Activated T-cell treated with anti-CD3 and anti-CD28 coated beads, Interleukin-2, amount 50 U/mL, for 72 hours (primary cell): ENCODE measurements at regions not wholly inside any gene's neighbourhood (a gene's known extent, or its start where the extent isn't known, plus 50 kb on each side); places are given as distances from the start of the nearest gene placed in this dataset.
"Not testable (repeated sequence)": the region's sequence is repeated elsewhere in the genome, so short reads cannot be mapped to it uniquely, and the experiment has no call there.

Experiments
- ATAC-seq, 2 donors: fragments of 150-1000 bp; cut with Tn5 transposase; replicated peaks in 1 of 2; 2 replicates each; pipeline ENCODE4 v1.10.0; 2021; ENCODE audit warnings: moderate library complexity in 2 of 2, mild to moderate bottlenecking in 1 of 2
- DNase-seq, 2 donors: peaks; one replicate each; pipeline ENCODE4 v3.0.0; 2021 to 2022; ENCODE audit warnings: mixed read lengths in 1 of 2
- H3K27ac Mint-ChIP-seq: one replicate; pipeline ENCODE4 v1.8.0; 2022; ENCODE audit warnings: mild to moderate bottlenecking, moderate library complexity, mixed read lengths
- H3K27me3 Mint-ChIP-seq: one replicate; pipeline ENCODE4 v1.8.0; 2022; ENCODE audit warnings: low read depth, mixed read lengths
- H3K36me3 Mint-ChIP-seq, 2 donors: one replicate each; pipeline ENCODE4 v1.8.0; 2022; ENCODE audit warnings: mixed read lengths in 2 of 2, mild to moderate bottlenecking in 1 of 2; ENCODE audit not compliant: insufficient read depth in 2 of 2
- H3K4me1 Mint-ChIP-seq: one replicate; pipeline ENCODE4 v1.8.0; 2022; ENCODE audit warnings: low read depth, mixed read lengths
- H3K4me3 Mint-ChIP-seq, 2 donors: one replicate each; pipeline ENCODE4 v1.8.0; 2022; ENCODE audit warnings: mild to moderate bottlenecking in 2 of 2, mixed read lengths in 2 of 2, moderate library complexity in 2 of 2
- H3K9me3 Mint-ChIP-seq, 2 donors: one replicate each; pipeline ENCODE4 v1.8.0; 2022; ENCODE audit warnings: mixed read lengths in 2 of 2

- no peak overlapping the region for H3K4me3 Mint-ChIP-seq
- no peaks in the 10 kb centered on the region for H3K4me1 Mint-ChIP-seq
- H3K9me3 Mint-ChIP-seq, result no peaks in the 10 kb centered on the region
- no peak for ATAC-seq
- H3K27me3 Mint-ChIP-seq, result no peaks in the 10 kb centered on the region
- DNase-seq, result no peak
- no peak overlapping the region for H3K27ac Mint-ChIP-seq
- H3K36me3 Mint-ChIP-seq, result no peaks in the 10 kb centered on the region
Measured at GRCh38 chr7:113207931-113208330, 89.6 kb upstream of the SMIM30 start.

- Mint-ChIP-seq H3K27ac (no peak overlapping the region), H3K36me3 (no peaks in the 10 kb centered on the region), H3K4me1 (no peaks in the 10 kb centered on the region), H3K4me3 (no peak overlapping the region), H3K27me3 (no peaks in the 10 kb centered on the region), H3K9me3 (no peaks in the 10 kb centered on the region)
- ATAC-seq, result no peak
- no peak for DNase-seq
Measured at GRCh38 chr7:113207441-113207840, 89.1 kb upstream of the SMIM30 start.

- Mint-ChIP-seq H3K9me3 (no peaks in the 10 kb centered on the region), H3K4me1 (no peaks in the 10 kb centered on the region), H3K4me3 (no peak overlapping the region), H3K27me3 (peaks cover 7% of the 10 kb centered on the region), H3K27ac (no peak overlapping the region), H3K36me3 (no peaks in the 10 kb centered on the region)
- DNase-seq (no peak), ATAC-seq (no peak)
Measured at GRCh38 chr7:113204415-113204814, 86.1 kb upstream of the SMIM30 start.

GRCh38 chr7:113202284-113202683 lies 83.9 kb upstream of the SMIM30 start:
- ATAC-seq, result no peak
- no peak overlapping the region for H3K4me3 Mint-ChIP-seq
- DNase-seq, result no peak
- H3K9me3 Mint-ChIP-seq, result no peaks in the 10 kb centered on the region
- H3K27me3 Mint-ChIP-seq, result peaks cover 7% of the 10 kb centered on the region
- no peaks in the 10 kb centered on the region for H3K36me3 Mint-ChIP-seq
- H3K4me1 Mint-ChIP-seq, result no peaks in the 10 kb centered on the region
- H3K27ac Mint-ChIP-seq, result no peak overlapping the region

GRCh38 chr7:113200281-113200680 lies 81.9 kb upstream of the SMIM30 start:
- Mint-ChIP-seq H3K36me3 (no peaks in the 10 kb centered on the region), H3K4me3 (no peak overlapping the region), H3K9me3 (no peaks in the 10 kb centered on the region), H3K27me3 (peaks cover 7% of the 10 kb centered on the region), H3K4me1 (no peaks in the 10 kb centered on the region), H3K27ac (no peak overlapping the region)
- DNase-seq (no peak), ATAC-seq (no peak)

GRCh38 chr7:113199841-113200240 lies 81.5 kb upstream of the SMIM30 start:
- DNase-seq (no peak), ATAC-seq (no peak)
- Mint-ChIP-seq H3K9me3 (no peaks in the 10 kb centered on the region), H3K27ac (no peak overlapping the region), H3K27me3 (peaks cover 7% of the 10 kb centered on the region), H3K4me1 (no peaks in the 10 kb centered on the region), H3K36me3 (no peaks in the 10 kb centered on the region), H3K4me3 (no peak overlapping the region)

- Mint-ChIP-seq H3K27me3 (peaks cover 7% of the 10 kb centered on the region), H3K36me3 (no peaks in the 10 kb centered on the region), H3K27ac (no peak overlapping the region), H3K9me3 (no peaks in the 10 kb centered on the region), H3K4me3 (no peak overlapping the region), H3K4me1 (no peaks in the 10 kb centered on the region)
- DNase-seq, result no peak
- no peak for ATAC-seq
Measured at GRCh38 chr7:113199136-113199535, 80.8 kb upstream of the SMIM30 start.

GRCh38 chr7:113198226-113198625 lies 79.9 kb upstream of the SMIM30 start:
- Mint-ChIP-seq H3K4me1 (no peaks in the 10 kb centered on the region), H3K27me3 (peaks cover 7% of the 10 kb centered on the region), H3K9me3 (no peaks in the 10 kb centered on the region), H3K4me3 (no peak overlapping the region), H3K36me3 (no peaks in the 10 kb centered on the region), H3K27ac (no peak overlapping the region)
- ATAC-seq (no peak), DNase-seq (no peak)

GRCh38 chr7:113197274-113197673 lies 78.9 kb upstream of the SMIM30 start:
- no peak overlapping the region for H3K27ac Mint-ChIP-seq
- ATAC-seq, result no peak
- DNase-seq, result no peak
- no peak overlapping the region for H3K4me3 Mint-ChIP-seq
- no peaks in the 10 kb centered on the region for H3K4me1 Mint-ChIP-seq
- H3K36me3 Mint-ChIP-seq, result no peaks in the 10 kb centered on the region
- H3K9me3 Mint-ChIP-seq, result no peaks in the 10 kb centered on the region
- peaks cover 7% of the 10 kb centered on the region for H3K27me3 Mint-ChIP-seq

GRCh38 chr7:113188396-113188795 lies 70.0 kb upstream of the SMIM30 start:
- DNase-seq (no peak), ATAC-seq (no peak)
- H3K27me3 Mint-ChIP-seq, result peaks cover 7% of the 10 kb centered on the region
- H3K4me1 Mint-ChIP-seq, result no peaks in the 10 kb centered on the region
- H3K36me3 Mint-ChIP-seq, result no peaks in the 10 kb centered on the region
- no peaks in the 10 kb centered on the region for H3K9me3 Mint-ChIP-seq
- no peak overlapping the region for H3K27ac Mint-ChIP-seq
- no peak overlapping the region for H3K4me3 Mint-ChIP-seq

GRCh38 chr7:113179313-113179712 lies 61.0 kb upstream of the SMIM30 start:
- ATAC-seq (no peak), DNase-seq (no peak)
- Mint-ChIP-seq H3K9me3 (no peaks in the 10 kb centered on the region), H3K36me3 (no peaks in the 10 kb centered on the region), H3K27me3 (peaks cover 6% of the 10 kb centered on the region), H3K27ac (no peak overlapping the region), H3K4me3 (no peak overlapping the region), H3K4me1 (no peaks in the 10 kb centered on the region)

GRCh38 chr7:113176836-113177235 lies 58.5 kb upstream of the SMIM30 start:
- Mint-ChIP-seq H3K27me3 (peaks cover 6% of the 10 kb centered on the region), H3K4me3 (no peak overlapping the region), H3K9me3 (no peaks in the 10 kb centered on the region), H3K27ac (no peak overlapping the region), H3K4me1 (no peaks in the 10 kb centered on the region), H3K36me3 (no peaks in the 10 kb centered on the region)
- ATAC-seq, result no peak
- DNase-seq, result no peak

GRCh38 chr7:113176180-113176579 lies 57.8 kb upstream of the SMIM30 start:
- ATAC-seq, H3K4me1 Mint-ChIP-seq, H3K9me3 Mint-ChIP-seq, H3K36me3 Mint-ChIP-seq, H3K27me3 Mint-ChIP-seq, H3K27ac Mint-ChIP-seq, H3K4me3 Mint-ChIP-seq, DNase-seq: not testable (repeated sequence)

GRCh38 chr7:113175525-113176104 lies 57.3 kb upstream of the SMIM30 start:
- DNase-seq (no peak), ATAC-seq (no peak)
- H3K36me3 Mint-ChIP-seq, result no peaks in the 10 kb centered on the region
- H3K9me3 Mint-ChIP-seq, result no peaks in the 10 kb centered on the region
- H3K27me3 Mint-ChIP-seq, result peaks cover 8% of the 10 kb centered on the region
- H3K27ac Mint-ChIP-seq, result no peak overlapping the region
- no peaks in the 10 kb centered on the region for H3K4me1 Mint-ChIP-seq
- no peak overlapping the region for H3K4me3 Mint-ChIP-seq
